ENCODE measurements at regions not wholly inside any gene's neighbourhood (a gene's known extent, or its start where the extent isn't known, plus 50 kb on each side); places are given as distances from the start of the nearest gene placed in this dataset.
A peak's percentile ranks its signal among the peaks of the same experiment; 100 is the strongest.

DNA sequence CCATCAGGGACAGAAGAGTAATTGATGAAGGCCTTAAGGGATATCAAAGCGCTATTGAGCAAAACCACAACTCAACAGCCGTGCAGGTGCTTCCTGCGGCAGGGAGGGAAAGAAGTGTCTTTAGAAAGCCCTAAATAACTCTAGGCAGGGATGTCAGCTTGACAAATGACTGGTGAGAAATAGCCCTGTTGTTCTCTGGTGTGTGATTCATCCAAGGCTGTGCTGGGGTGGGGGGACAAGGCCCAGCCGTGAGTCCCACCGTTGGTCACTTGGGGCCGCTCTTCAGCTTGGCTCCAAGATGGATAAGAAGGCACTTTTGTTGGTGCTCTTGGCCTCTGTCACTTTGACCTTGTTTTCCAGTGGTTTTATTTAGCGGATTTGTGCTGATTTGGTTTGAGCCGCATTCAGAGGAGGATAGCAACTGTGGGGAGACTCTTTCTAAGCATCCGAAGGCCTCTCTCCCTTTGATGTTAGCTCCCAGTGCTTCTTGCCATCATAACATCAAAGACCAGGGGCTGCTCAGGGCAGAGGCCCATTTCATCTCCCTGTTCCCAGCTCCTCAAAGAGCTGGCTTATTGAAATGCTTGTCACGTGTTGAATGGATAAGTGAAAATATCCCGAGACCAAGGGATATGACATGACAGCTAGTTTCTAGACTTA lies 130.3 kb upstream of the SERP2 start:
- no peak for TF ChIP-seq EP300 (IDR thresholded peaks at IDR 0.05; ENCODE audit: low read depth)
- TF ChIP-seq, protein P1, sequence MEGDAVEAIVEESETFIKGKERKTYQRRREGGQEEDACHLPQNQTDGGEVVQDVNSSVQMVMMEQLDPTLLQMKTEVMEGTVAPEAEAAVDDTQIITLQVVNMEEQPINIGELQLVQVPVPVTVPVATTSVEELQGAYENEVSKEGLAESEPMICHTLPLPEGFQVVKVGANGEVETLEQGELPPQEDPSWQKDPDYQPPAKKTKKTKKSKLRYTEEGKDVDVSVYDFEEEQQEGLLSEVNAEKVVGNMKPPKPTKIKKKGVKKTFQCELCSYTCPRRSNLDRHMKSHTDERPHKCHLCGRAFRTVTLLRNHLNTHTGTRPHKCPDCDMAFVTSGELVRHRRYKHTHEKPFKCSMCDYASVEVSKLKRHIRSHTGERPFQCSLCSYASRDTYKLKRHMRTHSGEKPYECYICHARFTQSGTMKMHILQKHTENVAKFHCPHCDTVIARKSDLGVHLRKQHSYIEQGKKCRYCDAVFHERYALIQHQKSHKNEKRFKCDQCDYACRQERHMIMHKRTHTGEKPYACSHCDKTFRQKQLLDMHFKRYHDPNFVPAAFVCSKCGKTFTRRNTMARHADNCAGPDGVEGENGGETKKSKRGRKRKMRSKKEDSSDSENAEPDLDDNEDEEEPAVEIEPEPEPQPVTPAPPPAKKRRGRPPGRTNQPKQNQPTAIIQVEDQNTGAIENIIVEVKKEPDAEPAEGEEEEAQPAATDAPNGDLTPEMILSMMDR (IDR thresholded peaks at IDR 0.05): peak in 1 of 5 experiments; percentile 15
- 62% methylated on average over 11 of the region's 11 CpGs; no CpG with 5 or more reads in 1 of the 2 donors for WGBS, 2 donors (ENCODE audit: low coverage in 1 of 2)
- Histone ChIP-seq H3K36me3 (no peaks in the 10 kb centered on the region), H3K9me3 (no peaks in the 10 kb centered on the region), H3K27me3 (no peaks in the 10 kb centered on the region), H3K4me1 (no peaks in the 10 kb centered on the region), H3K4me3 (no peak overlapping the region), H3K27ac (no peak overlapping the region)
- DNase-seq: peak; percentile 50
- intact Hi-C loops (cut with DNase I; ENCODE audit: low total_unique reads): no loop called here
- in situ Hi-C loops (cut with MboI; ENCODE audit: low pct_ligation_motif_present in 1 of 4, low pct_unique_long_range_greater_than_20kb in 1 of 4, low sequenced_read_pairs in 3 of 4): no loop called here

DNA sequence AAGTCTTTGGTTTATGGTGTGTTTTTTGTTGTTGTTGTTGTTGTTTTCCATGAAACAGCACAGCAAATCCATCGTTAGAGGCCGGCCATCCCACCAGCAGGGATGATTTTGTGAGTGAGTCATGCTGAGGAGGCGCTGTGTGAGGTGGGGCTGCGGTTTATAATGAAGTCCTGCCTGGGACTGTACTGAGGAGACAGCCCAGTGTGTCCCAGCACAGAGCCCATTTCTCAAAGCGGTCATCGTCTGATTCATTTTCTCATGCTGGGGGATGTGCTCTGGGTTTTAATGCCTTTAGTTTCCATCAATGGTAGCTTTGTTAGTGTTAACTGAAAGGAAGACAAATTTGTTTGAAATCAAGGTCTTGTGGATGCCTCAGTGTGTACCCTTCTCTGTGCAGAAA lies 129.3 kb upstream of the SERP2 start:
- H3K4me1 ChIP-seq: peaks cover 0 to 7% (median 6%) of the 10 kb centered on the region in 4 donors
- intact Hi-C loops (cut with DNase I; ENCODE audit: low total_unique reads): no loop called here
- no peaks in the 10 kb centered on the region for H3K9me3 ChIP-seq
- WGBS, 2 donors (ENCODE audit: low coverage in 1 of 2): 73% methylated on average over 6 of the region's 6 CpGs; no CpG with 5 or more reads in 1 of the 2 donors
- no peak overlapping the region for H3K4me3 ChIP-seq
- no peaks in the 10 kb centered on the region for H3K36me3 ChIP-seq
- no peaks in the 10 kb centered on the region for H3K27me3 ChIP-seq
- no peak overlapping the region for H3K27ac ChIP-seq
- TF ChIP-seq, protein P1 (IDR thresholded peaks at IDR 0.05): no peak
- no peak for TF ChIP-seq POLR2AphosphoS5 (IDR thresholded peaks at IDR 0.05)
- TF ChIP-seq EP300 (IDR thresholded peaks at IDR 0.05; ENCODE audit: low read depth): no peak
- no peak for TF ChIP-seq POLR2A (IDR thresholded peaks at IDR 0.05)
- in situ Hi-C loops (cut with MboI; ENCODE audit: low pct_ligation_motif_present in 1 of 4, low pct_unique_long_range_greater_than_20kb in 1 of 4, low sequenced_read_pairs in 3 of 4): no loop called here
- DNase-seq: no peak

DNA sequence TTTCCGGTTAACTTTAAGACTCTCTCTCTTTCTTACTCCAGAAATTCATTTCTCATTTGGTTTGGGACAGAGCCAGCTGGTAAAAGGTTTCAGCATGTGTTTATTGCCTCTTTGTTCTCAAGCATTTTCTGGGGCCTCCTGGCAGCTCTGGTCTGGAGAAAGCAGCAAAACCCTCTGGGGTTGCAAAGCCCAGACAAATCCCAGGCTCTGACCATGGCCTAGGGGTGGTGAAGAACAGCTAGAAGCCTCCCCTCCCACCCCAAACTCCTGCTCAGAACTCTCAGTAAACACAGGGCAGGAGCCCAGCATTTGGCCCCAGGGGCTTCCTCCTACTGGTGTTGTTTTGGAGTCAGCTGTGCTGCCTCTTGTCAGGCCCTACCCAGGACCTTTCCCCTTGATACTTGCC lies 124.2 kb upstream of the SERP2 start:
- in situ Hi-C loops (cut with MboI; ENCODE audit: low pct_ligation_motif_present in 1 of 4, low pct_unique_long_range_greater_than_20kb in 1 of 4, low sequenced_read_pairs in 3 of 4): no loop called here
- Histone ChIP-seq H3K4me3 (no peak overlapping the region), H3K27me3 (no peaks in the 10 kb centered on the region), H3K36me3 (no peaks in the 10 kb centered on the region), H3K27ac (peak overlapping the region; percentile 56 to 77 (median 61)), H3K4me1 (peaks cover 6 to 15% (median 10%) of the 10 kb centered on the region in 4 donors), H3K9me3 (no peaks in the 10 kb centered on the region)
- intact Hi-C loops (cut with DNase I; ENCODE audit: low total_unique reads): no loop called here
- WGBS, 2 donors (ENCODE audit: low coverage in 1 of 2): 15 to 21% methylated on average over 1 of the region's 1 CpG
- no peak for TF ChIP-seq POLR2AphosphoS5 (IDR thresholded peaks at IDR 0.05)
- TF ChIP-seq, protein P1 (IDR thresholded peaks at IDR 0.05): no peak
- TF ChIP-seq POLR2A (IDR thresholded peaks at IDR 0.05): no peak
- TF ChIP-seq EP300 (IDR thresholded peaks at IDR 0.05; ENCODE audit: low read depth): no peak
- DNase-seq: peak; percentile 29

DNA sequence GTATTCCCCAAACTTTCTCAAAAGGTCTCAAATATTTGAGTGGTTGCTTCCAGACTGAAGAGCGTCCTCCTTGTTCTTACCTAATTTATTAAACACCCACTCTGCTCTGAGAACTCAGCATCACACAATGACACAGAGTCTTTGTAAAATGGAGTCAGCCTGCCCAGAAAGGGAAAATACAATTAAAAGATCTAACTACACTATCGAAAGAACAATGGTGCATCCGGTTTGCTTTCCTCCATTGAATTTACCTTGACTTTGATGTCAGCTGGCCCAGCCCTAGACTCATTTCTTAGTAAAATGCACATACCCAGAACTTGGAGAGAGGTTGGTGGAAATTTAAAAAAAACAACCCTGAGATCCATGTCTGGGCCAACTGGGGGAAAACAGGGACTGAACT lies 120.7 kb upstream of the SERP2 start:
- intact Hi-C loops (cut with DNase I; ENCODE audit: low total_unique reads) (no loop called here), in situ Hi-C loops (cut with MboI; ENCODE audit: low pct_ligation_motif_present in 1 of 4, low pct_unique_long_range_greater_than_20kb in 1 of 4, low sequenced_read_pairs in 3 of 4) (no loop called here)
- TF ChIP-seq POLR2AphosphoS5 (IDR thresholded peaks at IDR 0.05): no peak
- no peak for TF ChIP-seq EP300 (IDR thresholded peaks at IDR 0.05; ENCODE audit: low read depth)
- TF ChIP-seq, protein P1 (IDR thresholded peaks at IDR 0.05): no peak
- TF ChIP-seq POLR2A (IDR thresholded peaks at IDR 0.05): no peak
- WGBS, 2 donors (ENCODE audit: low coverage in 1 of 2): 91 to 92% methylated on average over 3 of the region's 3 CpGs
- H3K9me3 ChIP-seq: no peaks in the 10 kb centered on the region
- no peak overlapping the region for H3K27ac ChIP-seq
- H3K36me3 ChIP-seq: no peaks in the 10 kb centered on the region
- H3K27me3 ChIP-seq: no peaks in the 10 kb centered on the region
- H3K4me1 ChIP-seq: peaks cover 6 to 15% (median 10%) of the 10 kb centered on the region in 4 donors
- no peak for DNase-seq
- H3K4me3 ChIP-seq: no peak overlapping the region

All from transverse colon (tissue), 4 donors.